A172 (cell line): ENCODE measurements at regions not wholly inside any gene's neighbourhood (a gene's known extent, or its start where the extent isn't known, plus 50 kb on each side); places are given as distances from the start of the nearest gene placed in this dataset.

Experiments used
- DNase-seq: peaks from one replicate; pipeline ENCODE4 v3.0.0-alpha.2; 2015; ENCODE audit warnings: low spot score

DNA sequence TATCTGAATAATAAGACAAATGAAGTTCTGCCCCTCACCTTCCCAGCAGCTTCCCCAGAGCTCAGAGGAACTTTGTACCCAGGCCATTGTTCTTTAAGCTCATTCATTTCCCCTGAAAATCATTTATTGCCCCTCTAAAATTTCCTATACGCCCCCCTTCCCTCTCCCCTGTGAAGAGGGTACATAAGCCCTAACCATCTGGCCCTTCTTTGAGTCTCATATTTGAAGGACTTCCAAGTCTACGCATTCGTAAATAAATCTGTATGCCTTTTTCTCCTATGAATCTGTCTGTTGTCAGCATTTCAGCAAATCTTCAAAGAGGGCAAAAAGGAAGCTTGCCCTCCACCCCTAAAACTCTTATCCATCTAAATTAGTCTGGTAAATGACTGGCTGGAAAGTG lies 73.1 kb upstream of the DST start:
- no peak for DNase-seq

DNA sequence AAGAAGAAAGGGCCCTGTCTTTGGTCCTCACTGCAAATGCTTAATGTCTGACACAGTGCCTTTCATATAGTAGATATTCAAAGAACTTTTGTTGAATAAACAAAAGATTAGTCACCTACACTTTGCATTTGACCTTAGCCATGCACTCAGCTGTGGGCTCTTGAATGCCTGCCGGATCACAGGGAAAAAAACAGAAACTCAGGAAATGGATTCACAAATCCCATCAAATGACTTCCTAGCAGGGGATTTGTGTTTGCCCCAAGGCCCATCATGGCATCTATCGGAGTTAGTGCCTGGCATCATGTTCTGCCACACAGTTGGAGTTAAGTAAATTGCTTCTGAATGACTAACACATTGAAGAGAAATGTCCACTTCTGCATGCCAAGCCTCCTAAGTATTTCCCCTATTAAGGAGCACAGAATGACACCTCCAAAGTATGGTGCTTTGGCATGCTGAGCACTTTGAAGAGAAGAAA lies 72.3 kb upstream of the DST start:
- peak; percentile 94 for DNase-seq

DNA sequence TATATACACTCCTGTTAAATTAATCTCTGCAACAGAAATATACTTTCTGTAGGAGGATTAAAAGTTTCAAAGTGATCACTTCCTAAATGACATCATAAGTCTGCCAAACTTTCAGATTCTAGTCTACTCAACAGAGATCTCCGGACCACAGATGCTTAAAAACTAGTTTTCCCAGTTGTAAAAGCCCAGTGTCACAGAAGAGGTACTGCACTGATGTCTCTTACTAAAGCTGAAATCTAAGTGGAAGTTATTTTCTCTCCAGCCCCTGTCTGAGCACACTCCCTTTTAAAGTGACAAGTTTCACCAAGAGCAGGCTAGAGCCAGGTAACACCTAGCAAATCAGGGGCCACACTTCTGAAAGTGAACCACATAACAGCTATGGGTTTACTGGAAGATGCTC lies 71.6 kb upstream of the DST start:
- no peak for DNase-seq

DNA sequence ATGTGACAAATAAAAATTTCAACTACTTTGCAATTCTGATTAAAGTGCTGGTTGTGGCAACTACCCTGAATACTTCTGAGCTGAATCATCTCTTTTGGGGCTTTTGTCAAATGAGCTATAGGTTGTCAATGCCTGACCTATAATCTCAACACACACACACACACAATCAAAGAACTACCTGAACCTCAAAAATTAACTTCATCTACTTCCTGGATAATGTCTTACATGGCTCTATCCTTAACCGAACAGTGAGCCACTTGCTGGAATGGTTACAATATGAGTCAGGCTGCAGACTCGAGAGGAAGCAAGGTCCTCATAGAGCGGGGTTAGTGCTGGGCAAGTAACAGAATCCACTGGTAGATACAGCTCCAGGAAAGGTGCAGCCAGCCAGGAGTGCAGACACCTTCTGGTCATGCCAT lies 70.6 kb upstream of the DST start:
- DNase-seq: peak; percentile 87

DNA sequence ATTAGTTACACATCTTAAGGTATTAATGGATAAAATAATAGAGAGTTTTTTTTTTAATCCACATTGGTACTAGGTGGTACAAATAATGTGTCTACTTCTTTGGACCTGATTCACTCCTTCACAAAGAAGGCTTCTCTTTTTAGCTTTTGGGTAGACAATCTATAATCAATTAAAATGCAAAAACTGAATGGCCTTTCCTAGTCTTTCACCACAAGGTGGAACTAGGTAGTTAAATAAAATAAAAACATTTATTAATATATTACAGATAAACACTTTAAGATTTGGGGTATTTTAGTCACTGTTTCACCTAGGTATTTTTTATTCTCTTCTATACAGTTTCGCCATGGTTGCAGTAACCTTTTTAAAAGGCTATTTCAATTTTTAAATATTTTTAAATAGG lies 68.3 kb upstream of the DST start:
- no peak for DNase-seq

DNA sequence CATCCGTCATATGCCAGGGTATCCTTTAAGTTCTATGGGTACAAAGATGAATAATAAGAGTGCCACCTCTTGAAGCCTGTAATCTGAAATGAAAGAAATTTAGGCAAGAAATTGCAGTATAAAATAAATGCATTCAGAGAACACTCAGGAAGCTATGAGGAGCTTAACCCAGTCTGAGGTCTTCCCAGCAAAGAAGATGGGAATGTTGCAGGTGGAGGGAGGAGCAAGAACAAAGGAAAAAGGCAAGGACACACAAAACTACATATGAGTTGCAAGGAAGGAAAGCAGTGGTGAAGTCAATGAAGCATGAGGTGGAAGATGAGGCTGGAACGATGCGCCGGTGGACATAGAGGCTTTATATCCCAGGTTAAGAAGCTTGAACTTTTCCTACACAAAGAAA lies 67.0 kb upstream of the DST start:
- no peak for DNase-seq

DNA sequence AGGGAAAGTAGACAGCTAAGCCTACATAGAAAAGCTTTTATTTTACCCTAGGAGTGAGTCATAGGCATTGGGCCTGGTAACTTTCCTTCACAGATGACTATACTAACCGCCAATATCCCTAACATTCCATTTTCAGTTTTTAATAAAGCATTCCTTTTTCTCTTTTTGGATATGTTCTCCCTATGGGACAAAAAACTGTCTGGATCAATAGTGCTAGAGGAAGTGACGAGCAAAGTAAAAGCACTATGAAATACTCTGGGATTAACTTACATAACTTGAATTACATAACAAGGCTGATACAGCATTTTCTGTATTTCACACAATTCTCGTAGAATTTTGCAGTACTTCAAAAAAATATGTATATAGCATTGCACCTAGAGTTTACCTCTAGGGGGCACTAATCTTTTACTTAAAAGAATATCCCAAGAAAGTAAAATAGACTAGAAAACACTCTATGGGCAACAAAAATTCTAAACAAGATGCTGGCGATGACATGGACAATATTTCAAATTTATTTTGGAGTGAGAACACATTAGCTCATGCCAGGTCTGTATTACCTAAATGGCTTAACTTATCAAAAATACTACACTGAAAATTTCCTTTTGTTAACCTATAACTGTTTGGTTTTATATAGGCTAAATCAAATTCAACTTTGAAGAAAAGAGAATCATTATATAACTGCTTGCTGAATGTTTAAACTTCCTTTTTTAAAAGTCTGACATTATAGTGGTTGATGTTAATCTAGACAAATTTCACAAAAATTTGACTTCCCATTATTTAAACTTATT lies 66.3 kb upstream of the DST start:
- peak; percentile 58 for DNase-seq

DNA sequence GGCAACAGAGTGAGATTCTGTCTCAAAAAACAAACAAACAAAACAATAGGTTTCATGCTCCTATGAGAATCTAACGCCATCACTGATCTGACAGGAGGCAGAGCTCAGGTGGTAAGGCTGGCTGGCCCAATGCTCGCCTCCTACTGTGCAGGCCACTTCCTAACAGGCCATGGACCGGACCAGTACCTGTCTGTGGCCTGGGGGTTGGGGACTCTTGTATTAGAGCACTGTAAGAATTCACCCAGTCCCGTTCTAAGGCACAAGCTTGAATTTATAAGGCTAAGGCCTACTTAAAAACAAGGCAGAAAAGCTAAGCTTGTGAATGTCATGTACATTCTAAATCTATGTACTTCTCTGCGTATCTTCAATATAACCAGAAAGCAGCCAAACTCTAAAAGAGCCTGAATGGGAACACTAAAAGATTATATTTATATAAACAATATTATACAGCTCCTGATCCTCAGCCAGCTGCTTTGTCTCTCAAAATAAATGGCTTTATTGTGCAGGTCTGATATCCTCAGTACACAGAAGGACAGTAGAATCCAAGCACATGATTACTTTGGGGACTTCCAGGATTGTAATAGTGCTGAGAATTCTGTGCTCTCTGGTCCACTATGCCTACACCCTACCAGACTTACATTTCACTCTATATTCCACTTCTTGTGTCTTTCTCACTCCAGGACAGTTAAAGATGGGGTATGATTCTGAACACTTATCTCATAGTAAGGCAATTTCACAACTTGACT lies 64.5 kb upstream of the DST start:
- no peak for DNase-seq

DNA sequence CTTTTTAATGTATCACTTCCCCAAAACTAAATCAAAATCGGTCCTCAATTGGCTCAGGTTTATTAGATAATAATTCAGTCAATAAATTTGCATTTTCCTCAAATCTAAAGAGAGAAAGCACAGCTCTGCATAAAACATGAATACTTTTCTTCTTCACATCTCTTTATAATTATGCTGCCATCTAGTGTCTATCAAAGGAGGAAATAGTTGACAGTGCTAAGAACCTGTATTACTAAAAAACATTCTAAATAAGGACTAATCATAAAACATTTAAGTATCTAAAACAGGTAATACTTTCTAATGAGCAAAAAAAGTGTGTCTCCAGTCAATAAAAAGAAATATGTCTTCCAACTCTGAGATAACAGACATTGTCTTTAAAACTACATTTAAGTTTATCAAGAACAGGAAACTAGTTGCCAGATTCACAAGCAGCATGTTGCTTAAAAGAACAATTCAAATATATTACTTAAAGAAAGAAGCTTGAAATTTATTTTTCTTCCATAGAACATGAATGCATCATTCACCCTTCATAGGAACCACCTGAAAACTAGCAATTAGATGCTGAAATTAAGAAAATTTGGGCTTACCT lies 56.5 kb upstream of the DST start:
- DNase-seq: no peak

DNA sequence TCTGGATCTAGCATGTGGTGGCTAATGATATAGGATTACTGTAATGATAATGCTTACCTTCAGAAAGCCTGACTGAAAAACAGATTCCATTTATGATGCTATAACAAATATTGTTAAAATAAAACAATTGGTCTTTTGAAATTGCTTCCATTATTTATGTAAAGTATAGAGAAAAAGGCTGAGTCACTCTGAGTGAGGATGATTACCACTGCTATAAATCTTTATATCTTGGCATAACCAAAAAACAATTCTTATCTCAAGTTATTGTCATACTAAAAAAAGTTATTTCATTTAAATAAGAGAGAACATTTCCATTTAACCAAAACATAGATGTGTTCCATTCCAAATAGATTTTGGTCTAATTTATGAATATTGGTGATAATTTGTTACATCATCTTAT lies 53.0 kb upstream of the DST start:
- DNase-seq: no peak

DNA sequence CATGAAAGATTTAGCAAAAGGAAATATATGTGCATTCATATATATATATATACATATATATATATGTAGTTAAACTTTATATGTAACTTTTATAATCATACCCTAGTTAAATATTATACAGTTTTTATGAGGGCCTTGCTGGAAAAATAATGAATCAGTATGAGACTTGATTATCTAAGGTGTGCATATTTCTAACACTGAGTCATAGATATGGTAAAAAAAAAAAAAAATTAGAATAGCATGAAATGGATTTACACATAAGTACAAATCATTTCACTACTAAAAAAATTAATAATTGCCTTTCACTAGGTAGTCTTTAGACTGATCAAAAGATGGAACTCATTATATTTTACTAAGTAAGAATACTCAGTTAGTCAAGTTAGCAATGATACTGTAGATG lies 51.3 kb upstream of the DST start:
- no peak for DNase-seq

DNA sequence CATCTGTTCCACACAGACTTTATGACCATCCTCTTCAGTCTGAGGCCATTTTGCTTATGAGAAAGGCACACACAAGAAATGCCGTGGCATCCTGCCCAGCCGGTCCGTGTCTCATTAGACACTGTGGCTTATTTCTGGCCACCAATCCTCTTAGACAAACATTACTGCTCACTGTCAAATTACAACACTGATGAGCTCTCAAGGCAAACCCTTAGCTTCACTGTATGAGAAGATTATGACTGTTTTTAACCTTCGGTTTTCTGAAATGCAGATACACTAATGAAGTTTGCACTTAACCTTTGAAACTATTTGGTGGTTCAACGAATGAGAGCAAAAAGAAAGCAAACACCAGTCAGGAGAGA lies 50.5 kb upstream of the DST start:
- peak; percentile 87 for DNase-seq

DNA sequence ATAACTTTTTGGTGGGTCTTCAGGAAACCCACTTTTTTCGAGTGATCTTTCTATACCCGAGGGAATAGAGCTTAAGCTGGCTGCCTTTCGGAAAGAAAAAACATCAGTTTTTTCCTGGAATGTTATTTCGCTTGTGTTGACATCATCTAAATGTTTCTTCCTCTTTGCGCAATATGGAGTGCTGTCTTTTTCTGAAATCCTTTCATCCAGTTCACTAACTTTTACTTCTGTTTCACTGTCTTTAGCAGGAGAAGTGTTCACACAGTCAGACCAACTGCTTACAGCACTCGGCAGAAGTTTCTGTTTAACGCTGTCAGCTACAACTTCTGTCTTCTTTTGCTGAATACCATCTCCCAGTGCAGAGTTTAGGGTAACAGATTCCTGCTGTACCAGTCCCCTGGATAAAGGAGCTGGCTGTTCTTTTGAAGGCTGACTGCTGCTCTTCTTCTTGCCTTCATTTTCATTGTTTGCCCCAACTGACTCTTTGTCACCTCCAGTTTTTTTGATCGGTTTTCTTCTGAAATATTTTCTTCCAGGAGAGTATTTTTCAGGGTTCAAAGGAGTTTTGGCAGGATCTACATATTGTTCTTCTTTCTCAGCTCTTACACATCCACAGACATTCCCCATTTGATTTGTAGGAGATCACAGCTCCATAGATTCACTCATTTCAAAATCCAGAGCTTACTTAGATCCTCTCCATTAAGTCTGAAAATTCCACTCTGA lies 50.0 kb upstream of the DST start:
- peak; percentile 38 for DNase-seq
